Ishikawa (cell line): ENCODE measurements at regions not wholly inside any gene's neighbourhood (a gene's known extent, or its start where the extent isn't known, plus 50 kb on each side); places are given as distances from the start of the nearest gene placed in this dataset.

Experiments
- CEBPB ChIP-seq: IDR thresholded peaks from 2 replicates; pipeline ENCODE4 v1.6.1; 2012
- REST ChIP-seq: IDR thresholded peaks from 2 replicates; pipeline ENCODE4 v1.6.1; 2012; ENCODE audit warnings: low read depth, mild to moderate bottlenecking

GRCh38 chr2:59000796-59001195 is 759.7 kb upstream of the FANCL start:
- TF ChIP-seq CEBPB: no peak
- TF ChIP-seq REST: no peak
